HG03575 (cell line): ENCODE measurements at regions not wholly inside any gene's neighbourhood (a gene's known extent, or its start where the extent isn't known, plus 50 kb on each side); places are given as distances from the start of the nearest gene placed in this dataset.
A peak's percentile ranks its signal among the peaks of the same experiment; 100 is the strongest.
"Not testable (repeated sequence)": the region's sequence is repeated elsewhere in the genome, so short reads cannot be mapped to it uniquely, and the experiment has no call there.

Experiments used
- ATAC-seq: cut with Tn5 transposase; IDR thresholded peaks from one replicate; pipeline ENCODE4 v1.9.1; 2021; ENCODE audit not compliant: unreplicated experiment, insufficient number of reproducible peaks, low FRiP score; ENCODE audit errors: extremely low read depth

GRCh38 chr14:48586099-48586498 lies 910.7 kb upstream of the MDGA2 start:
- ATAC-seq = no peak

GRCh38 chr14:48584031-48584430 lies 908.6 kb upstream of the MDGA2 start:
- peak; percentile 71 for ATAC-seq

- peak; percentile 46 for ATAC-seq
These were observed 907.5 kb upstream of the MDGA2 start for GRCh38 chr14:48582938-48583337.

- no peak for ATAC-seq
These were observed 905.3 kb upstream of the MDGA2 start for GRCh38 chr14:48580692-48581091.

GRCh38 chr14:48575772-48576171 lies 900.4 kb upstream of the MDGA2 start:
- ATAC-seq = no peak

GRCh38 chr14:48568688-48569087 lies 893.3 kb upstream of the MDGA2 start:
- ATAC-seq = no peak

GRCh38 chr14:48568252-48568651 lies 892.8 kb upstream of the MDGA2 start:
- no peak for ATAC-seq

- ATAC-seq = no peak
These were observed 888.1 kb upstream of the MDGA2 start for GRCh38 chr14:48563489-48563888.

GRCh38 chr14:48561438-48561837 lies 886.0 kb upstream of the MDGA2 start:
- not testable (repeated sequence) for ATAC-seq

GRCh38 chr14:48560421-48560820 lies 885.0 kb upstream of the MDGA2 start:
- ATAC-seq = no peak

- ATAC-seq = no peak
These were observed 878.0 kb upstream of the MDGA2 start for GRCh38 chr14:48553443-48553842.

GRCh38 chr14:48546996-48547395 lies 871.6 kb upstream of the MDGA2 start:
- peak; percentile 98 for ATAC-seq

GRCh38 chr14:48537600-48537999 lies 862.2 kb upstream of the MDGA2 start:
- ATAC-seq = no peak

GRCh38 chr14:48536318-48536717 lies 860.9 kb upstream of the MDGA2 start:
- no peak for ATAC-seq

GRCh38 chr14:48527832-48528231 lies 852.4 kb upstream of the MDGA2 start:
- ATAC-seq = no peak

- no peak for ATAC-seq
These were observed 850.9 kb upstream of the MDGA2 start for GRCh38 chr14:48526307-48526706.

- ATAC-seq = no peak
These were observed 829.5 kb upstream of the MDGA2 start for GRCh38 chr14:48504921-48505320.

GRCh38 chr14:48490756-48491155 lies 815.4 kb upstream of the MDGA2 start:
- ATAC-seq = no peak

- no peak for ATAC-seq
These were observed 798.5 kb upstream of the MDGA2 start for GRCh38 chr14:48473944-48474343.

GRCh38 chr14:48456051-48456450 lies 780.6 kb upstream of the MDGA2 start:
- ATAC-seq = no peak

- no peak for ATAC-seq
These were observed 779.5 kb upstream of the MDGA2 start for GRCh38 chr14:48454887-48455286.
